ENCODE measurements at regions not wholly inside any gene's neighbourhood (a gene's known extent, or its start where the extent isn't known, plus 50 kb on each side); places are given as distances from the start of the nearest gene placed in this dataset.

GRCh38 chr3:13148561-13149329 is 75.5 kb upstream of the IQSEC1 start:
- TF ChIP-seq, protein P1, sequence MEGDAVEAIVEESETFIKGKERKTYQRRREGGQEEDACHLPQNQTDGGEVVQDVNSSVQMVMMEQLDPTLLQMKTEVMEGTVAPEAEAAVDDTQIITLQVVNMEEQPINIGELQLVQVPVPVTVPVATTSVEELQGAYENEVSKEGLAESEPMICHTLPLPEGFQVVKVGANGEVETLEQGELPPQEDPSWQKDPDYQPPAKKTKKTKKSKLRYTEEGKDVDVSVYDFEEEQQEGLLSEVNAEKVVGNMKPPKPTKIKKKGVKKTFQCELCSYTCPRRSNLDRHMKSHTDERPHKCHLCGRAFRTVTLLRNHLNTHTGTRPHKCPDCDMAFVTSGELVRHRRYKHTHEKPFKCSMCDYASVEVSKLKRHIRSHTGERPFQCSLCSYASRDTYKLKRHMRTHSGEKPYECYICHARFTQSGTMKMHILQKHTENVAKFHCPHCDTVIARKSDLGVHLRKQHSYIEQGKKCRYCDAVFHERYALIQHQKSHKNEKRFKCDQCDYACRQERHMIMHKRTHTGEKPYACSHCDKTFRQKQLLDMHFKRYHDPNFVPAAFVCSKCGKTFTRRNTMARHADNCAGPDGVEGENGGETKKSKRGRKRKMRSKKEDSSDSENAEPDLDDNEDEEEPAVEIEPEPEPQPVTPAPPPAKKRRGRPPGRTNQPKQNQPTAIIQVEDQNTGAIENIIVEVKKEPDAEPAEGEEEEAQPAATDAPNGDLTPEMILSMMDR (IDR thresholded peaks at IDR 0.05; ENCODE audit: extremely low read depth, insufficient read depth, missing control alignments), result no peak
- in situ Hi-C loops (cut with MboI; ENCODE audit: low pct_unique_long_range_greater_than_20kb, low sequenced_read_pairs, unreplicated experiment), result no loop called here
- no peak for DNase-seq (ENCODE audit: low spot score)

DNA sequence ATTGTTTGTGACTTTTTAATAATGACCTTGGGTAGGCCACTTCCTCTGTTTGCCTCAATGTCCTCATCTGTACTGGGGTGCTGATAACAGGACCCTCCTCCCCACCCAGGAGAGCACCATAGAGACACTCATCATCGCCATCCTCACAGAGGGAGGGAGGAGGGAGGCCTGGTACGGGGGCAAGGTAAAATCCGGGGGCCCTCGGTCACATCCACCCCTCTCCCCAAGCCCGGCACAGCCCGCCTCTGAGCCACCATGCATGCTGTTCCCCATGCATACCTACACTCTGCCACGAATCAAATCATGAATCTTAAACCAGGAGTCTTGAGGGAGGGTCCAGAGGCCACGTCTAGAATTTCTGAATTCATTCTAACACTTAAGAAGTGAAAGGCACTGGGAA is 74.9 kb upstream of the IQSEC1 start:
- in situ Hi-C loops (cut with MboI; ENCODE audit: low pct_unique_long_range_greater_than_20kb, low sequenced_read_pairs, unreplicated experiment), result no loop called here
- no peak for DNase-seq (ENCODE audit: low spot score)
- TF ChIP-seq, protein P1 (IDR thresholded peaks at IDR 0.05; ENCODE audit: extremely low read depth, insufficient read depth, missing control alignments), result no peak

DNA sequence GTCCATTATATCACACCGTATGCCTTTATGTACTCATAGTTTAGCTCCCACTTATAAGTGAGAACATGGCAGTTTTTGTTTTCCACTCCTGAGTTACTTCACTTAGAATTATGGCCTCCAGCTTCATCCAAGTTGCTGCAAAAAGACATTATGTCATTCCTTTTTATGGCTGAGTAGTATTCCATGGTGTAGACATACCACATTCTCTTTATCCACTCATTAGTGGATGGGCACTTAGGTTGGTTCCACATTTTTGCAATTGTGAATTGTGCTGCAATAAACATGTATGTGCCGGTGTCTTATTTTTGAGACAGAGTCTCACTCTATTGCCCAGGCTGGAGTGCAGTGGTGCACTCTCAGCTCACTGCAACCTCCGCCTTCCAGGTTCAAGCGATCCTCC is 74.1 kb upstream of the IQSEC1 start:
- in situ Hi-C loops (cut with MboI; ENCODE audit: low pct_unique_long_range_greater_than_20kb, low sequenced_read_pairs, unreplicated experiment), result no loop called here
- no peak for DNase-seq (ENCODE audit: low spot score)
- TF ChIP-seq, protein P1 (IDR thresholded peaks at IDR 0.05; ENCODE audit: extremely low read depth, insufficient read depth, missing control alignments), result no peak

- TF ChIP-seq, protein P1 (IDR thresholded peaks at IDR 0.05; ENCODE audit: extremely low read depth, insufficient read depth, missing control alignments), result no peak
- no peak for DNase-seq (ENCODE audit: low spot score)
Measured at GRCh38 chr3:13146643-13147143, 73.5 kb upstream of the IQSEC1 start.

GRCh38 chr3:13145826-13146642 is 72.8 kb upstream of the IQSEC1 start:
- in situ Hi-C loops (cut with MboI; ENCODE audit: low pct_unique_long_range_greater_than_20kb, low sequenced_read_pairs, unreplicated experiment), result no loop called here
- TF ChIP-seq, protein P1 (IDR thresholded peaks at IDR 0.05; ENCODE audit: extremely low read depth, insufficient read depth, missing control alignments), result no peak
- DNase-seq (ENCODE audit: low spot score), result no peak

More at GRCh38 chr3:13146643-13147143, 73.5 kb upstream of the IQSEC1 start:
- in situ Hi-C loops (cut with MboI; ENCODE audit: low pct_unique_long_range_greater_than_20kb, low sequenced_read_pairs, unreplicated experiment), result no loop called here

- TF ChIP-seq, protein P1 (IDR thresholded peaks at IDR 0.05; ENCODE audit: extremely low read depth, insufficient read depth, missing control alignments), result peak; percentile 24
- in situ Hi-C loops (cut with MboI; ENCODE audit: low pct_unique_long_range_greater_than_20kb, low sequenced_read_pairs, unreplicated experiment), result no loop called here
- no peak for DNase-seq (ENCODE audit: low spot score)
Measured at GRCh38 chr3:13145131-13145825, 72.0 kb upstream of the IQSEC1 start.
